RWPE1 (cell line): ENCODE measurements at regions not wholly inside any gene's neighbourhood (a gene's known extent, or its start where the extent isn't known, plus 50 kb on each side); places are given as distances from the start of the nearest gene placed in this dataset.
A peak's percentile ranks its signal among the peaks of the same experiment; 100 is the strongest.

ENCODE experiments used
- CTCF ChIA-PET: fragments of 350-600 bp; sonication (Branson Sonifier 250); formaldehyde crosslinking; extraction: SDS; loops from one replicate; lab custom pipeline; 2021; lab: Yijun Ruan, JAX
- POLR2A ChIA-PET: fragments of 400-600 bp; formaldehyde crosslinking; extraction: SDS; loops from one replicate; lab custom pipeline; 2020; ENCODE audit warnings: antibody characterized with exemption; ENCODE audit not compliant: low non-redundant PET; lab: Yijun Ruan, JAX
- DNase-seq: peaks from one replicate; pipeline ENCODE4 v3.0.0; 2012; ENCODE audit warnings: low spot score
- H3K27ac ChIP-seq: fragments of 450-650 bp; 2 replicates; pipeline ENCODE4 v1.5.1; 2017
- CTCF ChIP-seq: fragments of 450-650 bp; conservative IDR thresholded peaks from 2 replicates; pipeline ENCODE4 v1.5.1; 2017; ENCODE audit warnings: low read depth, mild to moderate bottlenecking

DNA sequence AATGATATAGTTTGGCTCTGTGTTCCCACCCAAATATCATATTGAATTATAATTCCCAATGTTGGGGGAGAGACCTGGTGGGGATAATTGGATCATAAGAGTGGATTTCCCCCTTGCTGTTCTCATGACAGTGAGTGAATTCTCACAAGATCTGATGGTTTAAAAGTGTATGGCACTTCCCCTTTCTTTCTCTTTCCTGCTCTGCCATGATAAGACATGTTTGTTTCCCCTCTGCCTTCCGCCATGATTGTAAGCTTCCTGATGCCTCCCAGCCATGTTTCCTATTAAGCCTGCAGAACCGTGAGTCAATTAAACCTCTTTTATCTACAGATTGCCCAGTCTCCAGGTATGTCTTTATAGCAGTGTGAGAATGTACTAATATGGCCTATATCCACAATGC is 126.7 kb upstream of the GMNC start:
- ChIA-PET POLR2A (no interaction called here), CTCF (no interaction called here)
- no peak for DNase-seq
- H3K27ac ChIP-seq = no peak overlapping the region
- TF ChIP-seq CTCF = no peak

DNA sequence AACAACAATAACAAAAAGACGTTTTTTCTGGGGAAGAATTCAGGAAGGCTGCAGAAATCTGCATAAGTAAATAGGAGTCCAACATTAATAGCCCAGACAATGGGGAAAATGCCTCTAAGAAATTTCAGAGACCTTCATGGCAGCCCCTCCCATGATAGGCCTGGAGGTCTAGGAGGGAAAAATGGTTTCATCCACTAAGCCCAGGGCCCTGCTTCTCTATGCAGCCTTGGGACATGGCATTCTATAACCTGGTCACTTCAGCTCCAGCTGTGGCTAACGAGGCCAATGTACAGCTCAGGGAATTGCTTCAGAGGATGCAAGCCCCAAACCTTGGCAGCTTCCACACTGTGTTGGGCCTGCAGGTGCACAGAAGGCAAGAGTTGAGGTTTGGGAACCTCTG is 125.6 kb upstream of the GMNC start:
- no peak for DNase-seq
- no peak overlapping the region for H3K27ac ChIP-seq
- no peak for TF ChIP-seq CTCF
- POLR2A ChIA-PET = no interaction called here
- CTCF ChIA-PET = no interaction called here

- POLR2A ChIA-PET = no interaction called here
- no peak for DNase-seq
- CTCF ChIA-PET = no interaction called here
- TF ChIP-seq CTCF = no peak
- no peak overlapping the region for H3K27ac ChIP-seq
Observed at GRCh38 chr3:190984502-190985244, 122.2 kb upstream of the GMNC start.

- no peak overlapping the region for H3K27ac ChIP-seq
- ChIA-PET POLR2A (no interaction called here), CTCF (no interaction called here)
- no peak for DNase-seq
- TF ChIP-seq CTCF = no peak
Observed at GRCh38 chr3:190983875-190984274, 121.4 kb upstream of the GMNC start.

- no peak overlapping the region for H3K27ac ChIP-seq
- ChIA-PET CTCF (no interaction called here), POLR2A (no interaction called here)
- DNase-seq = no peak
- TF ChIP-seq CTCF = no peak
Observed at GRCh38 chr3:190973771-190974170, 111.3 kb upstream of the GMNC start.

DNA sequence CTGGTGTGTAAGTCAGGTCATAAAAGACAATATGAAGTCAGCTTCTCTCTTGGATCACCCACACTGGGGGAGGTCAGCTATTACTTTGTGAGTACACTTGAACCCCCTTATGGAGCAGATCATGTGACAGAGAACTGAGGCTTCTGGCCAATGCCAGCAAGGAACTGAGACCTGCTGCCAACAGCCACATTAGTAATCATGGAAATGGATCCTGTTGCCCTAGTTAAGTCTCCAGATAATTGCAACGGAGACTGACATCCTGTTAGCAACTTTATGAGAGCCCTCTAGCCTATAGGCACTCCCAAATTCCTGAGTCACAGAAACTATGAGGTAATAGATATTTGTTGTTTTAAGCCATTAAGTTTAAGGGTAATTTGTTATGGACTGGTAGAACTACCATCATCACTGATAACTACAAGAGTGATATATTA is 110.4 kb upstream of the GMNC start:
- ChIA-PET POLR2A (no interaction called here), CTCF (no interaction called here)
- no peak overlapping the region for H3K27ac ChIP-seq
- peak; percentile 12 for DNase-seq
- no peak for TF ChIP-seq CTCF
